ENCODE measurements at regions not wholly inside any gene's neighbourhood (a gene's known extent, or its start where the extent isn't known, plus 50 kb on each side); places are given as distances from the start of the nearest gene placed in this dataset.

DNA sequence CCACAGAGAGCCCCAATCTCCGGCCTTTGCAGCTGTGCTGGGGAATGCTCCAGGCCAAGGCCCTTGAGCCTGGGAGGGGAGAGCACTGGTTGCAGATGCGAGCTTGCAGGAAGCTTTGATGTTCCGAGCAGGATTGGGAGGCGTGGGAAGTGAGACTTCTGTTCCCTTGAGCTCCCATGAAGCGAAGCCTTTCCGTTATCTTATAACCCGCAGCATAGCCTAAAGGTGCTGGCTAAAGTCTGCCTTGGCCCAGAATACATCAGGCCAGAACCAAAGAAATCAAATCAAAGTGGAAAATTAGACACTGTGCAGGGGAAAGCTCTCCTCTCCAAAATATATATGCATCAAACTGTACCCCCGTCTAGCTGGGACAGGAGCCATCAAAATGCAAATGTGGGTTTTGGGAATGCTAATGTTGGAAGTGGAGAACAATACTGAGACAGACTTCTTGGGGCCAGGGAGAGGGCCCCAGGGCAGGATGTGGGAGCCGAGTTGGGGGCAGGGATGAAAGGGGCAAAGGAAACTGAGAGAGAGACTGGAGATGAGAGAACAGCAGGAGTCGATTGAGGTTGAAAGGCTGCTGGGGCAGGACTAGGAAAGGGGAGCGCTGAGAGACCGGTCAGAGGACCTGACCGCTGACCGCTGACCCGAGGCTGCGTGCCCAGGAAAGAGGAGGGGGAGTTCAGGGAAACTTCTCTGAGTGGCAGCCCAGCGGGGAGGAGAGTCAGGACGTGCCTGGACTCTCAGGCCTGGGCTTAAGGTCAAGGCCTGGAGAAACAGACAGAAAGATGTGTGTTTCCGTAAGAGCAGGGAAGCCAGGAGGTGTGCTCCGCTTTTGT is 152.2 kb upstream of the PARP11 start:
- CTCF ChIA-PET = interaction anchor here (1.0 to 3.2 kb wide), 2 partner anchors 12 to 251 kb away, joined by 5 to 19 read pairs; no protein-coding TSS in a partner anchor
- POLR2A ChIA-PET = no interaction called here
- Histone ChIP-seq H3K4me3 (replicated peaks in 1 of 3; ENCODE audit: insufficient read depth in 1 of 3, low read depth in 1 of 3, low read length in 3 of 3) (no peak overlapping the region), H3K27ac (ENCODE audit: insufficient read depth, low read depth, low read length) (no peak overlapping the region), H3K4me1 (ENCODE audit: control insufficient read depth, extremely low read depth, insufficient read depth, low read length) (no peaks in the 10 kb centered on the region), H2AFZ (ENCODE audit: low read depth, low read length) (no peak overlapping the region), H4K20me1 (replicated peaks; ENCODE audit: control insufficient read depth, extremely low read depth, insufficient read depth, low read length) (no peaks in the 10 kb centered on the region), H3K9ac (replicated peaks; ENCODE audit: extremely low read depth, insufficient read depth, low read length) (no peak overlapping the region), H3K9me1 (replicated peaks; ENCODE audit: control insufficient read depth, extremely low read depth, insufficient read depth, low read length) (no peaks in the 10 kb centered on the region), H3K27me3 (ENCODE audit: control insufficient read depth in 2 of 2, insufficient read depth in 2 of 2, low read length in 2 of 2) (no peaks in the 10 kb centered on the region), H3K9me3 (replicated peaks; ENCODE audit: control insufficient read depth, insufficient read depth, low read length) (no peaks in the 10 kb centered on the region), H3K4me2 (ENCODE audit: insufficient read depth, low read length) (no peak overlapping the region), H3K79me2 (ENCODE audit: control insufficient read depth, insufficient read depth, low read length) (no peaks in the 10 kb centered on the region), H3K36me3 (ENCODE audit: control insufficient read depth in 2 of 2, extremely low read depth in 1 of 2, insufficient read depth in 2 of 2, low read length in 2 of 2) (no peaks in the 10 kb centered on the region)
- intact Hi-C loops (cut with micrococcal nuclease) (no loop called here), dilution Hi-C loops (cut with MboI; ENCODE audit: extremely low pct_ligation_motif_present, low sequenced_read_pairs) (no loop called here)
- no peak for DNase-seq (ENCODE audit: low read depth, low spot score)
- BruUV-seq (replicated peaks) = no TSS peak
- no peak for TF ChIP-seq MYC (IDR thresholded peaks at IDR 0.05; ENCODE audit: low read depth, low read length)
- TF ChIP-seq, protein P1, sequence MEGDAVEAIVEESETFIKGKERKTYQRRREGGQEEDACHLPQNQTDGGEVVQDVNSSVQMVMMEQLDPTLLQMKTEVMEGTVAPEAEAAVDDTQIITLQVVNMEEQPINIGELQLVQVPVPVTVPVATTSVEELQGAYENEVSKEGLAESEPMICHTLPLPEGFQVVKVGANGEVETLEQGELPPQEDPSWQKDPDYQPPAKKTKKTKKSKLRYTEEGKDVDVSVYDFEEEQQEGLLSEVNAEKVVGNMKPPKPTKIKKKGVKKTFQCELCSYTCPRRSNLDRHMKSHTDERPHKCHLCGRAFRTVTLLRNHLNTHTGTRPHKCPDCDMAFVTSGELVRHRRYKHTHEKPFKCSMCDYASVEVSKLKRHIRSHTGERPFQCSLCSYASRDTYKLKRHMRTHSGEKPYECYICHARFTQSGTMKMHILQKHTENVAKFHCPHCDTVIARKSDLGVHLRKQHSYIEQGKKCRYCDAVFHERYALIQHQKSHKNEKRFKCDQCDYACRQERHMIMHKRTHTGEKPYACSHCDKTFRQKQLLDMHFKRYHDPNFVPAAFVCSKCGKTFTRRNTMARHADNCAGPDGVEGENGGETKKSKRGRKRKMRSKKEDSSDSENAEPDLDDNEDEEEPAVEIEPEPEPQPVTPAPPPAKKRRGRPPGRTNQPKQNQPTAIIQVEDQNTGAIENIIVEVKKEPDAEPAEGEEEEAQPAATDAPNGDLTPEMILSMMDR (IDR thresholded peaks at IDR 0.05; ENCODE audit: extremely low read depth in 1 of 2, insufficient read depth in 1 of 2, low read depth in 1 of 2, low read length in 2 of 2) = no peak
- no peak for TF ChIP-seq POLR2A (IDR thresholded peaks at IDR 0.05; ENCODE audit: low read depth, low read length)
- TF ChIP-seq, protein P2, sequence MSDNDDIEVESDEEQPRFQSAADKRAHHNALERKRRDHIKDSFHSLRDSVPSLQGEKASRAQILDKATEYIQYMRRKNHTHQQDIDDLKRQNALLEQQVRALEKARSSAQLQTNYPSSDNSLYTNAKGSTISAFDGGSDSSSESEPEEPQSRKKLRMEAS (IDR thresholded peaks at IDR 0.05; ENCODE audit: insufficient read depth, insufficient read length) = no peak
- TF ChIP-seq EZH2 (IDR thresholded peaks at IDR 0.05; ENCODE audit: borderline replicate concordance, low read depth, low read length, severe bottlenecking) = no peak
- no peak for TF ChIP-seq POLR2AphosphoS5 (IDR thresholded peaks at IDR 0.05; ENCODE audit: insufficient read depth, low read depth, low read length)
- no peak for TF ChIP-seq GATA2 (IDR thresholded peaks at IDR 0.05; ENCODE audit: insufficient read depth, insufficient read length, low read depth, low read length)
- TF ChIP-seq JUN (IDR thresholded peaks at IDR 0.05; ENCODE audit: borderline replicate concordance, insufficient read depth, insufficient read length, low read depth) = no peak
- TF ChIP-seq FOS (IDR thresholded peaks at IDR 0.05; ENCODE audit: borderline replicate concordance, insufficient read depth, low read length) = no peak
- no peak for FAIRE-seq

Data from endothelial cell of umbilical vein (primary cell).